Adipocyte (in vitro differentiated cells): ENCODE measurements at regions not wholly inside any gene's neighbourhood (a gene's known extent, or its start where the extent isn't known, plus 50 kb on each side); places are given as distances from the start of the nearest gene placed in this dataset.

Experiments
- DNase-seq: peaks from one replicate; pipeline ENCODE4 v3.0.0-alpha.2; 2015; ENCODE audit warnings: low read depth
- H3K27me3 ChIP-seq: replicated peaks from 2 replicates; pipeline ENCODE4 v1.7.0; 2013; ENCODE audit warnings: mild to moderate bottlenecking, low read length, moderate library complexity; ENCODE audit not compliant: control insufficient read depth, insufficient read depth
- H3K36me3 ChIP-seq: 2 replicates; pipeline ENCODE4 v1.7.0; 2013; ENCODE audit warnings: low read length, mild to moderate bottlenecking, moderate library complexity; ENCODE audit not compliant: control insufficient read depth, insufficient read depth, severe bottlenecking
- H3K4me1 ChIP-seq: 2 replicates; pipeline ENCODE4 v1.7.0; 2013; ENCODE audit warnings: mild to moderate bottlenecking, low read length, moderate library complexity; ENCODE audit not compliant: control insufficient read depth, insufficient read depth
- H3K4me3 ChIP-seq: 2 replicates; pipeline ENCODE4 v1.7.0; 2013; ENCODE audit warnings: mild to moderate bottlenecking, low read length, moderate library complexity
- H3K9ac ChIP-seq: 2 replicates; pipeline ENCODE4 v1.7.0; 2013; ENCODE audit warnings: mild to moderate bottlenecking, low read length, moderate library complexity
- H3K9me3 ChIP-seq: 2 replicates; pipeline ENCODE4 v1.7.0; 2013; ENCODE audit warnings: mild to moderate bottlenecking, low read length, moderate library complexity; ENCODE audit not compliant: control insufficient read depth

DNA sequence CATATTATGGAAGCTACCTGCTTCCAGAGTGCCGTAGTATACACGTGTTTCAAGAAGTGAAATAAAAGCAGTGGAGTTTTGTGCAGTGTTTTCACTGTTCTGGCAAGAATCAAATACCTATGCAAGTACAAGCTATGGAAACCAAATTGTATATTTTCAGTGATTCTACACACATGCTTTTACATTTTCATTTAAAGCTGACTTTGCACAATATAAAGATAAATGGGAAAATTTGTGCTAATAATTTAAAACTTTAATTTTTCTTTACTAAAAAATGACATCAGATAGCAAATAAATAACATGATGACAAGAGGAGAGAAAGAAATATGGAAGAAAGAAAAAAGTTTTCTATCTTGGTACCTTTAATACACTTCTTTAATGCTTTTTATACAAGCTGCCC lies 393.7 kb upstream of the NPVF start:
- H3K4me1 ChIP-seq, result no peaks in the 10 kb centered on the region
- no peak overlapping the region for H3K9ac ChIP-seq
- no peaks in the 10 kb centered on the region for H3K27me3 ChIP-seq
- H3K9me3 ChIP-seq, result no peaks in the 10 kb centered on the region
- H3K4me3 ChIP-seq, result no peak overlapping the region
- no peak for DNase-seq
- no peaks in the 10 kb centered on the region for H3K36me3 ChIP-seq

DNA sequence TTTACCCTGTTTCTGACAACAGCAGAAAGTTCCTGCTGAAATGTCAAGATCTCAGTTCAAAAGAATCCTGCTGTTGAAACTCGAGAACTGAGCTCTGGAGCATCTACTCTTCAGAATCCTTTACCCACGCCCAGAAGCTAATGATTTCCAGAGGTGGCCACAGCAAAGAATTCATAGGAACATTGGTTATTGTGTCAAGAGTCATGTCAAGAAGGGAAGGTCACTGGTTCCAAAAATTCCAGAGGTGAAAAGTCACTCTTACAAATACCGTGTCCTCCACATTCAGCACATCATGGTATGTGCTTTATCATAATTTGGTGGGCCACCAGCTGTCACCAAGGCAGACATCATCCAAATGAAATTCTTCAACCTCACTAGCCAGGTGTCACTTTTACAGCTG lies 394.4 kb upstream of the NPVF start:
- Histone ChIP-seq H3K4me1 (no peaks in the 10 kb centered on the region), H3K27me3 (no peaks in the 10 kb centered on the region), H3K4me3 (no peak overlapping the region), H3K9ac (no peak overlapping the region), H3K36me3 (no peaks in the 10 kb centered on the region), H3K9me3 (no peaks in the 10 kb centered on the region)
- DNase-seq, result no peak

DNA sequence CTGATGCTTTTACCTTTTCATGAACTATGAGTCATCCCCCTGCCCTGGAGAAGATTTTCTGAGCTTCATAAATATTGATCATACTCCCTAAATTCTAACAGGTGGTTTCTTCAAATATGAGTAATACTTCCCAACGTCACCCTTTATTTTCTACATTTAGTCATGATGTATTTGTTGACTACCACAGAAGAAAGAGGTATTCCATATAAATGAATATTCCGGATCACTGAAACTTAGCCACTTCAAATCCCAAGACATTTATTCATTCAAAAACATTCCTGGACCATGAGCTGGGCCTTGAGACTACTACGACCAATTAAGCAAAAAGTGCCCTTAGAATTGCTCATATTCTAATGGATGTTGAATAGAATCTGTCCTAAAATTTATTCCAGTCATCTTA lies 395.8 kb upstream of the NPVF start:
- H3K4me3 ChIP-seq, result no peak overlapping the region
- H3K9me3 ChIP-seq, result no peaks in the 10 kb centered on the region
- DNase-seq, result no peak
- no peak overlapping the region for H3K9ac ChIP-seq
- no peaks in the 10 kb centered on the region for H3K27me3 ChIP-seq
- no peaks in the 10 kb centered on the region for H3K4me1 ChIP-seq
- no peaks in the 10 kb centered on the region for H3K36me3 ChIP-seq

DNA sequence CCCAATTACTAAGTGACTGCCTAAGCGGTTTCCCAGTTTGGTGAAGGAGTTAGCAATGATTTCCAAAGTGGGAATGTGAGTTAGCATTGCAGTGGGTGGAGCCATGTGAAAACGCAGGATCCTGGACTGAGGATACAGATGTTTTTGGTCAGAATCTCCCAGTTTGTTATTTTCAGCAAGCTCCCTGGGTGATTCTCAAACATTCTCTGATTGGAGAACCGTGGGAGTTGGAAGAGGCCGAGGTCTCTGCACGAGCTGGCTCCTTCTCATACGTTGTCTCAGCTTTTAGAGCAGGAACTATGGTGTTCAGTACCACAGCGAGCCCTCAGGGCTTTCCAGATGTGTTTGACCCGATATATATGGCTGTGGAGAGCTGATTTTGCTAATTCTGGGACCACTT lies 396.5 kb upstream of the NPVF start:
- Histone ChIP-seq H3K4me1 (no peaks in the 10 kb centered on the region), H3K27me3 (no peaks in the 10 kb centered on the region), H3K9ac (no peak overlapping the region), H3K9me3 (no peaks in the 10 kb centered on the region), H3K36me3 (no peaks in the 10 kb centered on the region), H3K4me3 (no peak overlapping the region)
- no peak for DNase-seq

DNA sequence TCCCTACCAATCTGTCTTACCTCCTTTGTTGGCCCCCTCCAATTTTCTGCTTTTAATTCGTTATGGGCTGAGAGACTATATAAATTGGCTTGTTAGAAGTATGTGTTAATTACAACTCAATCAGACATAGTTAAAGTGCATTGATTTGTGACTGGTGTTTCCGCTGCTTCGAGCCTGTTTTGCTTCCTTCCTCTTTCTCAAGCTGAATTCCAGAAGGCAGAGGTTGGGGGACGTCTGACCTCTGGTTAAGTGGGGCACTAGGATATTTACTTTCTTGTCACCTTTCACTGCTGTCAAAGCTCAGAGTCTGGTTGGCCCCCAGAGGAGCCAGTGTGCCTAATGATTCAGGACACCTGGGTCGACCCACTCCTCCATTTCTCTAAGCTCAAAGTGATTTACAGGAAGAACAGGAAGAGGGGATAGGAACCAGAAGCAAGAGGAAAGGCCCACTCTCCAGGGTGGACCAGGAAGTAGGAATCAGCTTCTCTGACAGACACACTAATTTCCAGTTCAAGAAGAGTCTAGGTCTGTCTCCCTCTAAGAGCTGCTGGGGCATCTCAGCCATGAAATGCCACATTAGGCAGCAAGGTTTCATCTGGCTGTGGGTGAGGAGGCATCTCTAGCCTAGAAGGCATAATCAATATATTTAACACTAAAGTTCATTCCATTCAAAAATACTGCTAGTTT lies 397.2 kb upstream of the NPVF start:
- Histone ChIP-seq H3K4me3 (no peak overlapping the region), H3K4me1 (no peaks in the 10 kb centered on the region), H3K27me3 (peaks cover 4% of the 10 kb centered on the region), H3K9ac (no peak overlapping the region), H3K9me3 (no peaks in the 10 kb centered on the region), H3K36me3 (no peaks in the 10 kb centered on the region)
- no peak for DNase-seq

DNA sequence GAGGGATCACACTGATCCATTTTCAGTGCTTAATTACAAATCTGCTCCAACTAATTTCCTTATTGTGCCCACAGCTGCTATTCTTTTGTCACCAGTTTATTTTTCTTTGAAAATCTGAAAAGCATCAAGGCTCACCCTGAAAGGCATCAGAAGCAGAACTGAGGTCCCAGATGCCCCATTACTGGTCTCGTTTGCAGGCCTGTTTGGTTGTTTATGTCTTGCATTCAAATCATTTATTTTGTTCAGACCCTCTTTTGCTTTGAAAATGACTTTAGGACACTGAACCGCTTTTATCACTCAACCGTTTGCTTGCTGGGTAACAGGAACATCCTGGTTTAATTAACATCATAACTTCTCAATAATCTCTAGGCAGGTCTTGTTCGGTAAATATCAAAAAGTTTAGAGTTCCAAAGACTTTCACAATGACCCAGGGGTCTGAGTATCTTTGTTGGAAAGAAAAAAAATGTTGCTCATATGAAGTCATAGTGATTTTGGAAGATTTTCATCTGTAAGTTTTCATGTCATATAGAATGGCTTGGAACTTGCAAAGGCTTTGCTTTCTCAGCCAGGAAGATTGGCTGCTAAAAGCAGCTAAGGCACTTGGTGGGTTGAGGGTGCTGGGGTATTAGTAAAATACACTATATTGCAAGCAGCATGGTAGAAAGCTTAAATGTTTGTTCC lies 398.3 kb upstream of the NPVF start:
- Histone ChIP-seq H3K27me3 (peaks cover 11% of the 10 kb centered on the region), H3K4me1 (no peaks in the 10 kb centered on the region), H3K4me3 (no peak overlapping the region), H3K36me3 (no peaks in the 10 kb centered on the region), H3K9ac (no peak overlapping the region), H3K9me3 (no peaks in the 10 kb centered on the region)
- no peak for DNase-seq

DNA sequence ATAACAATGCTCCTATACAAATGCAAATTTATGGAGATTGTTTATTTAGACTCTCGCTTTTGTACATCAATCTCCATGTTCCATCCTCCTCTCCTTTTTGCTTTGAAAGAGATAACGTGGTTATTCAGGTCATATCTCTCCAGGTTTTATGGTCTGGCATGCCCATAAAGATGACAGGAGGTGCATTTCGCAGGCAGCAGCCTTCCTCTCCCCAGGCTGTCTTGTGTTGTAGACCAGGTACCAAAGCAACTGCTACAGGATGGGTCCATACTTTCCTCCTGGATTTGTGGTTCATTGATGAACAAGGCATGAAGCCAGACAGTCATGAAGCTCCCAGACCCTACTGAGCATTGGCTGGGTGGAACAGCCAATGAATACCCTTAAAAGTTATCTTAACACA lies 400.2 kb upstream of the NPVF start:
- Histone ChIP-seq H3K9me3 (no peaks in the 10 kb centered on the region), H3K27me3 (peaks cover 11% of the 10 kb centered on the region), H3K9ac (no peak overlapping the region), H3K36me3 (no peaks in the 10 kb centered on the region), H3K4me3 (no peak overlapping the region), H3K4me1 (no peaks in the 10 kb centered on the region)
- no peak for DNase-seq

DNA sequence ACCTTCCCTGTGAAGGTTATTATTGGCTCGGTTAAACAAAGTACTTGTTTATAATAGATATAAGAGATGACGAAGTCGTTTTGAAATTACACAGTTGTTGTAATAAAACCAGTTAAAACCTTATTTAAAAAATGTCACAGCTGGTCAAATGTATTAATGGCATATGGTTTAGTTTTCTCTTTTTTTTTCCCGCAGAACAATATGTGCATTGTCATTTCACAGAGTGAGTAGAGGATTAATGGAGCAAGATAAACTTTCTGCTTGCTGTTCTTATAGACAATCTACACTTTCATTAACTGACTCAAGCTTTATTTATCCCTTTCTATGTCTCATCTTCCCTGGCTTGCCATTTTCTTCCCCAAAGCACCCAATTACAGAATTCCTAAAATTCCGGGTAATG lies 404.3 kb upstream of the NPVF start:
- no peak for DNase-seq
- Histone ChIP-seq H3K9ac (no peak overlapping the region), H3K9me3 (no peaks in the 10 kb centered on the region), H3K27me3 (peaks cover 11% of the 10 kb centered on the region), H3K36me3 (no peaks in the 10 kb centered on the region), H3K4me3 (no peak overlapping the region), H3K4me1 (no peaks in the 10 kb centered on the region)

DNA sequence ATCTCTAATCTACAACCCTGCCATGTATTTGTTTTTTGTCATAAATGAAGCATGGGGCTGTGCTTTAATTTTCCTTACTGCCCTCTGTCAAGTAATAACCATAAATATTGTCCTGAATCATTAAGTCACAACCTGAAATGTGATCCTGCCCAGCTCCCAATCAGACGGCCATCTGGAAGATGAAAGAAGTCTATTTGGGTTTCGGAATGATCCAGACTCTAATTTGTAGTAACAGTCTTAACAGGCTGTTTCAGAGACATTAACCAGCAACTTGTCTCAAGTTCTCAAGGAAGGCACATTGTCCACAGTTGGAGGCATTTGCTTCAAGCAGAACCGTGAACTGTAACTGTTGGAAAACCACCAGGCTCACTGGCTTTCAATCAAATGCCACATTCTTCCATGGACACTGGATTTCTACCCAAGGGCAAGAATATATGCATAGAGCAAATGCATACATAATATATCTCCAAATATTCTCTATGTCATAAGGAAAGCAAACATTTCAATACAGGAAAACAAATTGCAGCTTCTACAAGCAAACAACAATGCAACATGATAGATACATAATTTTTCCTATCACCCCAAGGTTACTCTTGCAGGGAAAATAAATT lies 405.2 kb upstream of the NPVF start:
- Histone ChIP-seq H3K4me3 (no peak overlapping the region), H3K9ac (no peak overlapping the region), H3K4me1 (no peaks in the 10 kb centered on the region), H3K9me3 (no peaks in the 10 kb centered on the region), H3K27me3 (peaks cover 11% of the 10 kb centered on the region), H3K36me3 (no peaks in the 10 kb centered on the region)
- no peak for DNase-seq

DNA sequence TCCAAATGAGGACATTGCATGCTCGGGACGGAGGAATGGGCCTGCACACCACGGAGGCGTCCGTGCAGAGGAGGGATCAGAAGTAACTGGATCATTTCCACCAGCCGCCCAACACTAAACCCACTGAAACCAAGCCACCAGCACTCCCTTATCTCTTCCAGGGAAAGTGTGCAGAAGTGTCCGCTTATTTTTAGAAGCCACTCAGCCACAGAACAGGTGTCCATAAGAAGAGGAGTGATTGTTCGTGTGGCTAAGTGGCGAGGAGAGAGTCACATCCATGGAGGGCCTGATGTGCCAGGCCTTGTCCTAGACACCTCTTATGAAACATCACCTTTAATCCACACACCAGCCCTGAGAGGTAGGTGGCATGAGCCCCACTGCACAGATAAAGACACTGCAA lies 407.9 kb upstream of the NPVF start:
- no peaks in the 10 kb centered on the region for H3K9me3 ChIP-seq
- no peak overlapping the region for H3K4me3 ChIP-seq
- H3K27me3 ChIP-seq, result peaks cover under 1% of the 10 kb centered on the region
- no peak for DNase-seq
- no peaks in the 10 kb centered on the region for H3K36me3 ChIP-seq
- no peaks in the 10 kb centered on the region for H3K4me1 ChIP-seq
- H3K9ac ChIP-seq, result no peak overlapping the region

DNA sequence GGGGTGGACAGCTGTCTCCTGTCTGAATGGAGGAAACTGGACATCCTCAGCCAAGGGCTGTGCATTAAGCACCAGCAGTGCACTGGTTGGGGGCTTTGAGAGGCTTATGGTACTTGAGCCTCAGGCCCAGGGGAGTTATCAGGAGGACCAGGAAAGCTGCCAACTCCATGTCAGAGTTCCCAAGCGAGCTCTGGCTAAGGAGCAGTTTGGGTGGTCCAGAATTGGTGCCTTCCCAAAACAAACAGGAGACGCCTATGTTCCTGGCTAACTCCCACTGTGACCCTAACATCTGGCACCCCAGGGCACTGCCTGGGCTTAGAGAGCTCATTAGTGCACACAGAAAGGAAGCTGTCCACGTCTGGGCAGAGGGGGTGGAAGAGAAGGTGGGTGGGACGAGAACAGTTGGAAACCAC lies 408.6 kb upstream of the NPVF start:
- Histone ChIP-seq H3K9me3 (no peaks in the 10 kb centered on the region), H3K27me3 (no peaks in the 10 kb centered on the region), H3K36me3 (no peaks in the 10 kb centered on the region), H3K4me1 (no peaks in the 10 kb centered on the region), H3K9ac (no peak overlapping the region), H3K4me3 (no peak overlapping the region)
- DNase-seq, result no peak
